Chondrocyte (in vitro differentiated cells): ENCODE measurements at regions not wholly inside any gene's neighbourhood (a gene's known extent, or its start where the extent isn't known, plus 50 kb on each side); places are given as distances from the start of the nearest gene placed in this dataset.
"Not testable (repeated sequence)": the region's sequence is repeated elsewhere in the genome, so short reads cannot be mapped to it uniquely, and the experiment has no call there.

Experiments used
- DNase-seq: peaks from one replicate; pipeline ENCODE4 v3.0.0; 2021; ENCODE audit warnings: mixed read lengths, low spot score
- H3K27ac Mint-ChIP-seq: one replicate; pipeline ENCODE4 v1.8.0; 2021; ENCODE audit warnings: mild to moderate bottlenecking, moderate library complexity, mixed read lengths; ENCODE audit not compliant: unreplicated experiment
- H3K27me3 Mint-ChIP-seq: 2 replicates; pipeline ENCODE4 v1.8.0; 2021; ENCODE audit warnings: low read depth, mixed read lengths
- H3K36me3 Mint-ChIP-seq: 2 replicates; pipeline ENCODE4 v1.8.0; 2021; ENCODE audit warnings: low read depth, mixed read lengths
- H3K4me1 Mint-ChIP-seq: 2 replicates; pipeline ENCODE4 v1.8.0; 2021; ENCODE audit warnings: low read depth, mild to moderate bottlenecking, mixed read lengths
- H3K4me3 Mint-ChIP-seq: one replicate; pipeline ENCODE4 v1.8.0; 2021; ENCODE audit warnings: mild to moderate bottlenecking, moderate library complexity, mixed read lengths; ENCODE audit not compliant: unreplicated experiment
- H3K9me3 Mint-ChIP-seq: 2 replicates; pipeline ENCODE4 v1.8.0; 2021; ENCODE audit warnings: low read depth, mixed read lengths
- CTCF ChIP-seq: fragments of 200-600 bp; sonication (generic); IDR thresholded peaks from 2 replicates; pipeline ENCODE4 v1.5.0; 2021; ENCODE audit warnings: antibody characterized with exemption, mild to moderate bottlenecking, moderate library complexity

GRCh38 chr1:234782791-234783190 lies 172.8 kb upstream of the IRF2BP2 start:
- H3K27me3 Mint-ChIP-seq: no peaks in the 10 kb centered on the region
- no peak overlapping the region for H3K27ac Mint-ChIP-seq
- H3K4me3 Mint-ChIP-seq: no peak overlapping the region

GRCh38 chr1:234782105-234782751 lies 172.2 kb upstream of the IRF2BP2 start:
- TF ChIP-seq CTCF: no peak
- H3K4me1 Mint-ChIP-seq: peaks cover 6% of the 10 kb centered on the region
- no peaks in the 10 kb centered on the region for H3K9me3 Mint-ChIP-seq
- no peaks in the 10 kb centered on the region for H3K36me3 Mint-ChIP-seq
- H3K27me3 Mint-ChIP-seq: no peaks in the 10 kb centered on the region
- H3K27ac Mint-ChIP-seq: no peak overlapping the region
- no peak for DNase-seq
- no peak overlapping the region for H3K4me3 Mint-ChIP-seq

More at GRCh38 chr1:234782791-234783190, 172.8 kb upstream of the IRF2BP2 start:
- Mint-ChIP-seq H3K9me3 (no peaks in the 10 kb centered on the region), H3K36me3 (no peaks in the 10 kb centered on the region), H3K4me1 (peaks cover 6% of the 10 kb centered on the region)
- no peak for DNase-seq
- no peak for TF ChIP-seq CTCF

GRCh38 chr1:234781241-234782065 lies 171.5 kb upstream of the IRF2BP2 start:
- no peak overlapping the region for H3K4me3 Mint-ChIP-seq
- no peak for TF ChIP-seq CTCF
- no peak for DNase-seq
- H3K4me1 Mint-ChIP-seq: peaks cover 6% of the 10 kb centered on the region
- H3K36me3 Mint-ChIP-seq: no peaks in the 10 kb centered on the region
- H3K27ac Mint-ChIP-seq: no peak overlapping the region
- no peaks in the 10 kb centered on the region for H3K27me3 Mint-ChIP-seq
- H3K9me3 Mint-ChIP-seq: no peaks in the 10 kb centered on the region

- peak; percentile 98 for DNase-seq
- H3K36me3 Mint-ChIP-seq: no peaks in the 10 kb centered on the region
- peaks cover 5% of the 10 kb centered on the region for H3K4me1 Mint-ChIP-seq
- no peaks in the 10 kb centered on the region for H3K27me3 Mint-ChIP-seq
- TF ChIP-seq CTCF: no peak
- H3K4me3 Mint-ChIP-seq: no peak overlapping the region
- H3K27ac Mint-ChIP-seq: no peak overlapping the region
- H3K9me3 Mint-ChIP-seq: no peaks in the 10 kb centered on the region
Observed at GRCh38 chr1:234780531-234781162, 170.7 kb upstream of the IRF2BP2 start.

GRCh38 chr1:234780112-234780511 lies 170.1 kb upstream of the IRF2BP2 start:
- Mint-ChIP-seq H3K4me3 (no peak overlapping the region), H3K27me3 (no peaks in the 10 kb centered on the region), H3K4me1 (peaks cover under 1% of the 10 kb centered on the region), H3K9me3 (no peaks in the 10 kb centered on the region), H3K27ac (no peak overlapping the region), H3K36me3 (no peaks in the 10 kb centered on the region)
- no peak for TF ChIP-seq CTCF
- no peak for DNase-seq

- DNase-seq, H3K4me1 Mint-ChIP-seq, H3K36me3 Mint-ChIP-seq, H3K27me3 Mint-ChIP-seq, H3K27ac Mint-ChIP-seq, H3K9me3 Mint-ChIP-seq, H3K4me3 Mint-ChIP-seq: not testable (repeated sequence)
Observed at GRCh38 chr1:234779600-234779999, 169.6 kb upstream of the IRF2BP2 start.
